Renal cortical epithelial cell (primary cell): ENCODE measurements at regions not wholly inside any gene's neighbourhood (a gene's known extent, or its start where the extent isn't known, plus 50 kb on each side); places are given as distances from the start of the nearest gene placed in this dataset.
"Not testable (repeated sequence)": the region's sequence is repeated elsewhere in the genome, so short reads cannot be mapped to it uniquely, and the experiment has no call there.

Source experiments
- DNase-seq: peaks from one replicate; pipeline ENCODE4 v3.0.0-alpha.2; 2011; ENCODE audit warnings: low read depth

- peak; percentile 75 for DNase-seq
Observed at GRCh38 chr13:84655677-84656076, 773.4 kb upstream of the SLITRK1 start.

- DNase-seq: peak; percentile 19
Observed at GRCh38 chr13:84654654-84655275, 772.5 kb upstream of the SLITRK1 start.

- peak; percentile 35 for DNase-seq
Observed at GRCh38 chr13:84653915-84654534, 771.8 kb upstream of the SLITRK1 start.

DNA sequence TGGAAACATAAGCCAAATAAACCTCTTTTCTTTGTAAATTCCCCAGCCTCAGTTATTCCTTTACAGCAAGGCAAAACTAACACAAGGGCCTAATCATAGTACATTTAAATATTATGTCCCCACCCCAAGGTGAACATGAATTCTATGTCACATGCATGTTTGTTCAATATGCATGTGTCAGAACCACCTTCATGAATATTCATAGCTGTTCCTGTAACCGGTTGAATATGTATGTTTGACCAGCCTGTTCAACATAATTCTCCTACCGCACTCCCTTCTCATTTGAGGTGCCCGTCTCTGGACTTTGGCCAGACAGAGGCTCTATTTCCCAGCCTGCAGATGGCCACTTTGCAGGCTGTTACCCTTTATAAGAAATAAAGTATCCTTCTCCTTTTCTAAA is 769.4 kb upstream of the SLITRK1 start:
- DNase-seq: peak; percentile 18

GRCh38 chr13:84651288-84651687 is 769.0 kb upstream of the SLITRK1 start:
- peak; percentile 98 for DNase-seq

DNA sequence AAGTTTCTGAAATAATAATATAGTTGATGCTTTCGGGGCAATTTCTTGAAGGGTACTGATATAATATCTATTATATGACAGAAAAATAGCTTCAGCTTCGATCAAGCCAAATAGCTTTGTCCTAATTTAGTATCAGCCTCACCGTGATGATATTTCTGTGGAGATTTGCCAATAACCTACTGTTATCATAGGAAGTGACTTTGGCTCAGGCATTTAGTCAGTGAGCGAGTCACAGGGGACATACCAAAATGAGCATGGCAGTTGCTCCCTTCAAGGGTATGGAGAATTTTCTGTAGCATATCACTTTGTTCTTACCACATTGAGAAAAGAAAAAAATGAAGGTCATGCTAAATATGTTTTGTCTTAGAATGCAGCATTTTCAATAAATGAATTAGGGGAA is 767.6 kb upstream of the SLITRK1 start:
- DNase-seq: peak; percentile 32

DNA sequence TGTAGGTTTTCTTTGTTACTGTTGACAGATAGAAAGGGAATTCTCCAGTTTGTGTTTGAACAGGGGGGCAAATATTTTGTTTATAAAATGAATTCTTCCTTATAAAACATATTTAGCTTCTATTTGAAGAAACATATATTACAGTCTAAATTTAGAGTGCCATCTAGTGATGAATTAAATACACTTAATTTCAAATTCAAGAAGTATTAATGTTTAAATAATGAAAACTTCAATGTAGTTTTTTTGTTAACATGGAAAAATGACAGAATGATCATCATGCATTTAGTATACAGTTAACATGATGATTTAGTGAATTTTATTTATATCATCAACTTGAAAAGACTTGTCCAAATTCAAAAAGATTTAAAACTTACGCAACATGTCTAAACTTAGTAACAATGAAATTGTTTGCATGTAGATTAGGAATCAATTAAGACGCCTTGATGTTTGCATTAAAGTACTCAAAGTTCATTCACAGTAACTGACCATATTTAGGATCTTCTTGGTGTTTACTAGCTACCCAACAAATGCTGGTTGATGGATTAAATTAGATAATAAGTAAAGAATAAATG is 765.9 kb upstream of the SLITRK1 start:
- peak; percentile 31 for DNase-seq

DNA sequence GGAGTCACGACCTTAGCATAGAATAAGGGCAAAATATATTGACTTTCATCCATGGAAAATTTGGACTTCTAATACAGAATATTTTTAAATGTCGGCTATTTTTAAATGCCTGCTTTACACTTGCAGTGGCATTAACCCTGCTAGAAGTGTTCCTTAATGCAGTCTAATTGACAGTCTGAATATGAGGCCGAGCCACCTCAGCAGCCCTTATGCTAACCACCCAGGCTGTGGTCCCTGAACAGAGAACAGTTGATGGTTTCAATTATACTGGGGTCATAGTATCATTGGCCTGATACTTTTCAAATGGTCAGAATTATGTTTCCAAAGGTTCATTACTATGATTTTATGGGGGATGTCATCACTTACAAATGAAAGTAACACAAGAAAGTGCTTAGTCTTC is 764.7 kb upstream of the SLITRK1 start:
- no peak for DNase-seq

GRCh38 chr13:84645196-84646012 is 763.1 kb upstream of the SLITRK1 start:
- peak; percentile 37 for DNase-seq

GRCh38 chr13:84641491-84641890 is 759.2 kb upstream of the SLITRK1 start:
- peak; percentile 53 for DNase-seq

- no peak for DNase-seq
Observed at GRCh38 chr13:84640691-84641090, 758.4 kb upstream of the SLITRK1 start.

DNA sequence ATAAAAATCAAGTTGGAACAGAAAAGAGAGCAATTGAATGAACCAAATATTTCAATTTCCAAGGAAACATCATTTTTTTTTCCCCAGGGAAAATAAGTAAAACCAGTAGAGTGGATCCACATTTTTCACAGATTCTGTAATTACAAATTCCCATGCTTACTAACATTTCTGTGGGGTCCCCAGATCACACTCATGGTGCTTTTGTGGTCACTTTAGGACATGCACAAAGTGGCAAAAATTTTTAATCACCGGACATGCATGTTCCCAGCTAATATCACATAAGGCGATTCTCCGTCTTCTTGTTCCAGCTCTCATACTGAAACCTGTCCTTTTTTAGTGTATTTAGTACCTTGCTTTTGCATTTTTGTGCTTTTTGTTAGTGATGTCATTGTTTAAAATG is 748.2 kb upstream of the SLITRK1 start:
- DNase-seq: no peak

DNA sequence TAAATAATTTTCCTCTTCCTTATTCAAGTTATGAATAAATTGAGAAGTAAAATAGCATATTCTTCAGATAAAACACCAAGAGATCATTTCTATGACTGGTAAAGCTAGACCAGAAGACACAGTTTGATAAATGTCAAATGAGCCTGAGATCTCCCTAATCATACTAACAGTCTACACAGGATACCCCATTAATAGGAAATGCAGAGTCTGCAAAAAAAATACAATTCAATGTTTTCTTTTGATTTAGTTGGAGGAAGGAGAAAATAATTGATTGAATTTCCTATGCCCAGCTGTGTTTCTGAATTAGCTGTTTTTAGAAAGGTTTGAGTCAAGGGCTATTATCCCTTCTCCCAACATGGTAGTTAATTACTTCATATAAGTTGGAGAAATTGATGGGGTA is 734.6 kb upstream of the SLITRK1 start:
- no peak for DNase-seq

- DNase-seq: peak; percentile 92
Observed at GRCh38 chr13:84609716-84610115, 727.4 kb upstream of the SLITRK1 start.

DNA sequence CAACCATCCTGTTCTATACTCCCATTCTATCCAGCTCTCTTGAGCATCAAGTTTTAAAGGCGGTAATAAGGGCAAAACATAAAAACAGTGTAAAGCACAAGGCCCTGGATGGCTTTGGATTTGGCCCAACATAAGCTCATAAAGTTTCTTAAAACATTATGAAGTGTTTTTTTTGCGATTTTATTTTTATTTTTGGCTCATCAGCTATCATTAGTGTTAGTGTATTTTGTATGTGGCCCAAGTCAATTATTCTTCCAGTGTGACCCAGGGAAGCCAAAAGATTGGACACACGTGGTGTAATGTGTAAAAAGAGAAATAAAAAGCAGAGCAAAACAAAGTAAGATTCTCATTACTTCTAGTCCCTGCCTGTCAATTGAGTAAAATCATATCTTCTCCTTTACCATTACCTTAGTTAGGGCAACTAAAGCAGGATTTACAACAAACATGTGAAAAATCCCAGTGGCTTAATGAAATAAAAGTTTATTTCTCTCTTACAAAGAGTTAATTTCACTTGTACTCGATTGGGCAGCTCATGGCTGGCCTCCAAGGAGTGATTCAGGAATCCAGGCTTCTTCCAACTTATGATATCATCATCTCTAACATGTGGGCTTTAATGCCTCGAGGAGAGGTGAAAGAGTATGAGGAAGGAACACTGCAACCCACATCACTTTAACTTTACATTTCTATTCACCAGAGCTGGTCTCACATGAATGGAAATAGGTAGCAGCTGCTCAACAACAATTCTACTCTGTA is 725.2 kb upstream of the SLITRK1 start:
- peak; percentile 76 for DNase-seq

DNA sequence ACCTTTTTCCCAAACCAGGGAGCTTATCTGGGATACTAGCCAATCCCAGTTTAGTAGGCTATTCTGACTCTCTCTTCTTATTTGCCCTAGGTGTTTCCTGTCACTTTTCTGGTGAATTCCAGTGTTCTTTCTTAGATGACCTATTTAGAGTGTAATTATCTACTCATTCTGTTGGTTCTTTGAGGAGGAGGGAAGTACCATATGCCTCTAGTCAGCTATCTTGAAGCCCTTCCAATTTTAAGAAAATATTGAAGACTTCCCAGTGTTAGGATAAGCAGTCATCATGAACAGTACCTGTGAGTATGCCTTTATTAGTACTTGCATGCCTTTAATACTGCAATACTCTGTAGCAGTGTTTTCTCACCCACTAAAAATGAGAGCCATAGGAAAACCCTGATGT is 724.3 kb upstream of the SLITRK1 start:
- no peak for DNase-seq

DNA sequence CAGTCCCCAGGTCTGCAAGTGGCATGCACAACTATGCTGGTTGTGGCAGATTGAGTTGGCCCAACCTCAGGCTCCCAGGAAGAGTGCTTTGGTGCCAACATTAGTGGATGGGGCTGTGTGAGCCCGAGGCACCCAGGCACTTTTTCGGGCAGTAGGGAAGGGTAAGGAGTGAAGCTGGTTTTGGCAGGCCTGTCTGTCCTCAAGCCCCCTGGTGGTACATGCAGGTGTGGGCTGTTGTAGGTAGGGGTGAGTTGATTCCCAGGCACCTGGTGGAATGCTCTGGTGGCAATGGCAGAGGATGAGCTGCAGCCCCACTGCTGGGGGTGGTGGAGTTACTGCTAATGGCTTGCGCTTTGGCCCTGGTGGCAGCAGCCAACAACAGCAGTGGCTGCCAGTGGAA is 723.7 kb upstream of the SLITRK1 start:
- DNase-seq: no peak

DNA sequence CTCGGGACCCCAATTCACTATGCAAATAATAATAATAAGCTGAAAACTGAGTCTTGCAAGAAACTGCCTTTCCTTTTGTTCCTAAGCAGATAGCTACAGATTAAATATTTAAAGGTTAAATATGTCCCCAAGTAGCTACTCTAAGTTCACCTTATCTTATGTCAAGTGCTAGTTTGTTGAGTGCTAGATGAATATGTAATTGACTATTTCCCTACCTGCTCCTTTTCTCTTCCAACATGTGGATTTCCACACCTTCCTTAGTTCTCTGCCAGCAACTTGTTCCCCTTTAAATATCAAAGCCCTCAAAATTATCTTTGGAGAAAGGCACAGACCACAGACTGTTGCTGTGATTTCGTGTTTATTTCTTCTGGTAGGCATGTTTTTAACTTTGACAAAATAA is 709.2 kb upstream of the SLITRK1 start:
- DNase-seq: no peak

DNA sequence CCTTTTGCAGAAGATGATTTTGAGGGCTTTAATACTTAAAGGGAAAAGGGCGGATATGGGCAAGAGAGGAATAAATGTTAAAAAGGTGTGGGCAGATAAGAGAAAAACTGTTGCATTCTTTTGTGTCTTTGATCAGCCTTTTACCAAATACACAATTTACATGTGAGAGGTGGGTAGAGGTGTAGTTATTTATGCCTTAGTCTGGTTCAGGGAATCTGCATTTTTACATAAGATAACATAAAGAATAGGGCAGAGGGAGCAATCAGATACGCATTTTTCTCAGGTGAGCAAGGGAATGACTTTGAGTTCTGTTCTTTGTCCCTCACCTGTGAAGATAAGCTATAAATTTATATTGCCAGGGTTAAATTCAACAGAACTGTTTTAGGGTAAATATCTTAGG is 708.4 kb upstream of the SLITRK1 start:
- DNase-seq: no peak

- no peak for DNase-seq
Observed at GRCh38 chr13:84588023-84588422, 705.7 kb upstream of the SLITRK1 start.

- not testable (repeated sequence) for DNase-seq
Observed at GRCh38 chr13:84579901-84580300, 697.6 kb upstream of the SLITRK1 start.

DNA sequence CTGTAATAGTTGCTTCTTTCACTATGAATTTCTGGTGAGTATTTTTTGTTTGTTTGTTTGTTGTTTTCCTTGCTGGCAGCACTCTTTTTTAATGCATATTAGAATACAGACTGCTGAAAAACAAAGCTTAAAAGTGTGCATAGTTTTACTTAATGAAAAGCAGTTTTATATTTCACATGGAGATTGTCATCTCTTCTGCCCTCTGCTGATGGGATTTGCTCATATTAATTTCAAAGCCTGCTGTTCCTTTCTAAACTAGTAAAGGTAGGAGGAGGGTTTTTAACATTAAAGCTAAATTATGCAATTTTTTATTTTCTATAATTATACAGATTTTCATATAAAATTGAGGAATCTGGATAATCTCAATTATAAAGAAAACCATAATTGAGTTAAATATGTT is 692.6 kb upstream of the SLITRK1 start:
- DNase-seq: no peak
